Myocyte (in vitro differentiated cells): ENCODE measurements at regions not wholly inside any gene's neighbourhood (a gene's known extent, or its start where the extent isn't known, plus 50 kb on each side); places are given as distances from the start of the nearest gene placed in this dataset.

Source experiments
- DNase-seq: peaks from one replicate; pipeline ENCODE4 v3.0.0-alpha.2; 2012; ENCODE audit warnings: low read depth

DNA sequence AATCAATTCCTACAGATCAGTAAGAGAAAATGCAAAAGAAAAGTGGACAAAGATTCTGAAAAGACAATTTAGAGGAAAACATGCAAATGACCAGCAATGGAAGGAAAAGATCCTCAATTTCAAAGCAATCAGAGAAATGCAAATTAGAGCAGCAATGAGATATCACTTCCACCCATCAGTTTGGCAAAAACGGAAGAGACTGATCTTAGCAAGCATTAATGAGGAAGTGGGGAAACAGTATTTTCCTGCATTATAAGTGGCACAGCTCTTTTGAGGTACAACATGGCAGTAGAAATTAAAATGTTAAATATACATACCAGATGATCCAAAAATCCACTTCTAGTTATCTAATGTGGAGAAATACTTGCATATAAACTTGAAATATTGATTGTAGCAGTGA, 69.1 kb upstream of the SLC7A1 start:
- no peak for DNase-seq

DNA sequence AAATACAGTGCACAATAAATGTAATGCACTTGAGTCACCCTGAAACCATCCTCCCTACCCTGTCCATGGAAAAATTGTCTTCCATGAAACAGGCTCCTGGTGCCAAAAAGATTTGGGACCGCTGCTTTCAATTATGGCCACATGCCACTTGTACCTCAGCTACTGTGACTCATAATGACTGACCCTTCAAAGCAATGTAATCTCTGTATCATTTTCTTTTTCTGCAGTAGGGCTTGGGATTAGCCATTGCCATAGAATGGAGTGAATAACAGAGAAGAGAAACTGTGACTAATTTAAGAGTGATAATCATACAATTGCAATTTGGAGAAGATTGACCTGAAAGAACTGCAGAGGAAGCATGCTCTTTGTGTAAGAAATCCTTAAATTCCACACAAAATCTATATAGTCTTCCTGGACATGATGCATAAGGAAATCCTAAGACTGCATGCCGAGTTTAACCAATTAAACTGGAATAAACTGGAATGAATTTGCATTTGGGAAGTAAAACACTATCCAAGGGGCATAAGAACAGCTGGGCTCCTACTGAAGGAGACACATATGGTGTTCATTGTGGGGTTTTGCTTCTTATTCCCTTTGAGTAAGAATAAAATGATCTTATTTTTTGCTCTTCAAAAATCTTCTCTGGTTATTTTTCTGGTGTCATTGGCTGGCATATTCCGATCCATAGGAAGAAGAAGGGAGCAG, 59.5 kb upstream of the SLC7A1 start:
- peak; percentile 32 for DNase-seq

DNA sequence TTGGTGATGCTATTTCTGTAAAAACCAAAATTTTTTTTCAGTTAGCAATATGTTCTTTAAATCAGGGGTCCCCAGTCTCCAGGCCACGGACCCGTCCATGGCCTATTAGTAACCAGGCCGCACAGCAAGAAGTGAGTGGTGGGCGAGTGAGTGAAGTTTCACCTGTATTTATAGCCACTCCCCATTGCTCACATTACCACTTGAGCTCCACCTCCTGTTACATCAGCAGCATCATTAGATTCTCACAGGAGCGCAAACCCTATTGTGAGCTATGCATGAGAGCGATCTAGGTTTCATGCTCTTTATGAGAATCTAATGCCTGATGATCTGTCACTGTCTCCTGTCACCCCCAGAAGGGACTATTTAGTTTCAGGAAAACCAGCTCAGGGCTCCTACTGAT, 58.9 kb upstream of the SLC7A1 start:
- no peak for DNase-seq

DNA sequence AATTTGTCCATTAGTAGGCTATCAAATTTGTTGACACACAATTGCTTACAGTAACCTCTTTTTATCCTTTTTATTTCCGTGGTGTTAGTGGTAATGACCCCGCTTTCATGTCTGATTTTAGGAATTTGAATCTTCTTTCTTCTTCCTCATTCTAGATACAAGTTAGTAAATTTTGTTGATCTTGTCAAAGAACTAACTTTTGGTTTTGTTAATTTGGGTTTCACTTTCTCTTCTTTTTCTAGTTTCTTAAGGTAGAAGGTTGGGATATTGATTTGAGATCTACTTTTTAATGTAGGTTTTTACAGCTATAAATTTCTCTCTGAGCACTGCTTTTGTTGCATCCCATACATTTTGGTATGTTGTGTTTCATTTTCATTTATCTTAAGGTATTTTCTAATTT, 53.3 kb upstream of the SLC7A1 start:
- DNase-seq: no peak
